Vagina (tissue), 2 donors: ENCODE measurements at regions not wholly inside any gene's neighbourhood (a gene's known extent, or its start where the extent isn't known, plus 50 kb on each side); places are given as distances from the start of the nearest gene placed in this dataset.

Experiments used
- POLR2A ChIP-seq, 2 donors: fragments of 450-650 bp; IDR thresholded peaks; one replicate each; pipeline ENCODE4 v1.6.1; 2017; ENCODE audit warnings: antibody characterized with exemption in 2 of 2, mild to moderate bottlenecking in 2 of 2, moderate library complexity in 2 of 2
- POLR2AphosphoS5 ChIP-seq, 2 donors: sonication (generic); formaldehyde crosslinking; IDR thresholded peaks; one replicate each; pipeline ENCODE4 v1.9.0; 2017; ENCODE audit warnings: antibody characterized with exemption in 2 of 2, mild to moderate bottlenecking in 2 of 2, low read depth in 1 of 2; ENCODE audit not compliant: insufficient read depth in 1 of 2

- TF ChIP-seq POLR2AphosphoS5 (IDR thresholded peaks at IDR 0.05; ENCODE audit: insufficient read depth in 1 of 2, low read depth in 1 of 2) (no peak), POLR2A (IDR thresholded peaks at IDR 0.05) (no peak)
These were observed 207.7 kb upstream of the LRRC4C start for GRCh38 chr11:41666951-41667653.
